Urothelium cell line (cell line): ENCODE measurements at regions not wholly inside any gene's neighbourhood (a gene's known extent, or its start where the extent isn't known, plus 50 kb on each side); places are given as distances from the start of the nearest gene placed in this dataset.
"Not testable (repeated sequence)": the region's sequence is repeated elsewhere in the genome, so short reads cannot be mapped to it uniquely, and the experiment has no call there.

Experiments
- DNase-seq: peaks from one replicate; pipeline ENCODE4 v3.0.0; 2011; ENCODE audit warnings: low spot score, mixed read lengths
- FAIRE-seq: peaks from 2 replicates; lab custom pipeline; 2011; peaks lifted over from hg19 to GRCh38; lab: Jason Lieb, UNC

- DNase-seq (no peak), FAIRE-seq (no peak)
Observed at GRCh38 chr12:124675881-124676713, 108.7 kb upstream of the NCOR2 start.

- no peak for FAIRE-seq
- no peak for DNase-seq
Observed at GRCh38 chr12:124674937-124675336, 107.5 kb upstream of the NCOR2 start.

DNA sequence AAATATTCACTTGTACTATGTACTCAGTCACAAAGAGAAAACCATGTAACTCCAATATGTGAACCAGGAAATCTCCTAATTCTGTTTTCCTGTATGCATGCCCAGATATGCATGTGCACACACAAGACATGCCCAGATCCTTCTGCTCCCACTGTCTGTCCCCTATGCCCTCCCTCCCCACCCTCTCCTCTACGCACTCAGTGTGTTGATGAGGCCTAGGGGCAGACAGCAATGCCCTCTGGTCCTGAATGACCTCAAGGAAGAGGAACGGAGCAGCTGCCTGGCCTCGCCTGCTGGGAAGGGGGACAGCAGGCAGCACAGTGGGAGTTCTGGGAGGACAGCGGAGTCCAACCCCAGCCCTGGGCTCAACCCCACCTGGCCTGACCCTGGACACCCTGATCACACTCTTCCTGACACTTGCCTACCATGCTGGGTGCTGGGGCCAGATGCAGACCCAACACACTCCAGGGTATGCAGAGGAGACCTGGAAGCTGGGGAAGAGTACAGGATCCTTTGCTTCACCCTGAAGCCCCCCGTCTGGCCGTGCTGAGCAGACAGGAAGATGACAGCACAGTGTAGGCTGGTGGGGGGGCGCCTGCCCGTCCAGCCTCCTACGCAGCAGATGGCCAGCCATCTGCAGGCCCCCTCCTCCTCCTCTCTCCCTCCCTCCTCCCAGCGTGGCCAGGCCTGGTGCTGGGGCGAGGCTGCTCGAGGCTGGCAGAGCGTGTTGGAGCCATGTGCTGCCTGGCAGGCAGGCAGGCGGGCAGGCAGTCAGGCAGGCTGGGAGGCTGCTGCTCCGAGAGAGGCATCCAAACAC is 106.6 kb upstream of the NCOR2 start:
- FAIRE-seq (peak; percentile 40), DNase-seq (no peak)

- not testable (repeated sequence) for DNase-seq, FAIRE-seq
Observed at GRCh38 chr12:124669271-124669721, 101.9 kb upstream of the NCOR2 start.

DNA sequence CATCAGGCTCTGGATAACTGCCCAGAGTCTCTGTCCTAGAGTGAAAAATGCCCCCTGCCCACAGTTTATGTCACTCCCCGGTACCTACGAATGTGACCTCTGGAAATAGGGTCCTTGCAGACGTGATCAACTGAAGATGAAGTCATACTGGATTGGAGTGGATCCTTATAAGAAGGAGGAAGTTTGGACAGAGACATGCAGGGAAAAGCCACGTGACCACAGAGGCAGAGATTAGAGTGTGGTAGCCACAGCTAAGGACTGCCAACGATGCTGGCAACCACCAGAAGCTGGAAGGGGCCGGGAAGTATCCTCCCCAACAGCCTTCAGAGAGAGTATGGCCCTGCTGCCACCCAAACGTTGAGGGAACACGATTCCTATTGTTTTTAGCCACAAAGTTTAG is 101.2 kb upstream of the NCOR2 start:
- DNase-seq (no peak), FAIRE-seq (no peak)

GRCh38 chr12:124667506-124668326 is 100.3 kb upstream of the NCOR2 start:
- no peak for DNase-seq
- no peak for FAIRE-seq

DNA sequence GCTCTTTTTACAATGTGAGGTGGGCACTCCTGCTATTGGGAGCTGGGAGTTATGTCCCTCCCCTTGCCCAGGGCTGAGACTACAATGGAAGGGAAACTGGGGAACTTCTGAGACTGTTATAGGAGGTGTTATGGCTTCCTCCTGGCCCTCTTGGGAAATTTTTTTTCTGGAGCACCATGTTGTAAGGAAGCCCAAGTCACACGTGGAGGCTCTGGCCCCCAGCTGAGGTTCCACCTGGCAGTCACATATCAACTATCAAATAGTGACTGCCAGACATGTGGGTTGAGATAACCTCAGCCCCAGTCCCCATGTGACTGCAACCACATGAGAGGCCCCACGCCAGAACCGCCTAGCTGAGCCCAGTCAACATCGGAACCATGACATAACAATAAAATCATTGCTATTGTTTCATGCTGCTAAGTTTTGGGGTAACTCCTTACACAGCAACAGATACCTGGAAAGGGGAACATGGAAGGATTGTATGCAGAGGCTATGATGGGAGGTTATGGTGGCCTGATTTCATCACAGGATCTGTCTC is 99.4 kb upstream of the NCOR2 start:
- FAIRE-seq (no peak), DNase-seq (no peak)

- FAIRE-seq, result no peak
Observed at GRCh38 chr12:124665511-124665910, 98.1 kb upstream of the NCOR2 start.

DNA sequence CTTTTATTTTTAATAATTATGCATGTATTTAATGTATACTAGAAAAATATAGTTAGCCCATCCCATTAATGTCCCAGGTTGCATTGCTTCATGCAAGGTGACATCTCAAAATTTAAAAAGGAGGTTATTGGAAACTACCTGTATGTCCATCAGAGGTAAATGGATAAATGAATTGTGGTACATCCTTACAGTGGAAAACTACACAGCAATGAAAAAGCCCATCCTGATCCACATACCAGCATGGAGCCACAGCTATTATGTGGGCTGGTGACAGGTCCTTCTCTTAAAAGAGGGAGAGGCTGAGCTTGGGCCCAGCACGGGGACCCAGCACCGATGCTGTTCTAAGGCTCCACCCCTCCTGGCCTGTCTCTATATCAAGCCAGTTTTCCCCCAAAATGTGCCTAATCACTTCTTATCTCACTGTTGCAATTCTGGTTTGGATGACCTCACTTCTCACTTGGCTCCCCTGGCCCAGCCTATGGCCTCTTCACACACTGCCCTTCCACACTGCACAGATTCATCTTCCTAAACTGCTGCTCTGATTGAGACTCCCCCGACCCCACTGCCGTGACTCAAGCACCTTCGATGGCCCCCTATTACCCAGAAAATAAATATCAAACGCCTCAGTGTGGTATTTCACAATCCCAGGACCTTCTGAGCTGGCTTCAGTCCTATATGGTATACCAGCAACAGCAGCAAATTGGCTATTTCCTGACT is 97.1 kb upstream of the NCOR2 start:
- DNase-seq (no peak), FAIRE-seq (no peak)

More at GRCh38 chr12:124665511-124665910, 98.1 kb upstream of the NCOR2 start:
- no peak for DNase-seq

GRCh38 chr12:124663771-124664366 is 96.5 kb upstream of the NCOR2 start:
- FAIRE-seq, result no peak
- no peak for DNase-seq

DNA sequence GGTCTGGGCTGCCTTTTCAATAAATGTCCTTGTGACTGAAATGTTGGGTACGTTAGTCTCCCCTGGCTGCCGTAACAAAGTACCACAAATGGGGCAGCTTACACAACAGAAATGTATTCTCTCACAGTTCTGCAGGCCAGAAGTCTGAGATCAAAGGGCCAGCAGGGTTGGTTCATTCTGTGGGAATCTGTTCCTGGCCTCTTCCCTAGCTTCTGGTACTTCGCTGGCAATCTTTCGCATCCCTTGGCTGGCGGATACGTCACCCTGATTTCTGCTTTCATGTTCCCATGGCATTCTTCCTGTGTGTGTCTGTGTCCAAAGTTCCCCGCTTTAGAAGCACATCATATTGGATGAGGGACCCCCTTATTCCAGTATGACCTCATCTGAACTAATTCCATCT is 95.8 kb upstream of the NCOR2 start:
- FAIRE-seq (no peak), DNase-seq (no peak)

GRCh38 chr12:124661341-124661740 is 93.9 kb upstream of the NCOR2 start:
- DNase-seq, result no peak

GRCh38 chr12:124660851-124661250 is 93.4 kb upstream of the NCOR2 start:
- no peak for DNase-seq
- FAIRE-seq, result no peak

More at GRCh38 chr12:124661341-124661740, 93.9 kb upstream of the NCOR2 start:
- no peak for FAIRE-seq

DNA sequence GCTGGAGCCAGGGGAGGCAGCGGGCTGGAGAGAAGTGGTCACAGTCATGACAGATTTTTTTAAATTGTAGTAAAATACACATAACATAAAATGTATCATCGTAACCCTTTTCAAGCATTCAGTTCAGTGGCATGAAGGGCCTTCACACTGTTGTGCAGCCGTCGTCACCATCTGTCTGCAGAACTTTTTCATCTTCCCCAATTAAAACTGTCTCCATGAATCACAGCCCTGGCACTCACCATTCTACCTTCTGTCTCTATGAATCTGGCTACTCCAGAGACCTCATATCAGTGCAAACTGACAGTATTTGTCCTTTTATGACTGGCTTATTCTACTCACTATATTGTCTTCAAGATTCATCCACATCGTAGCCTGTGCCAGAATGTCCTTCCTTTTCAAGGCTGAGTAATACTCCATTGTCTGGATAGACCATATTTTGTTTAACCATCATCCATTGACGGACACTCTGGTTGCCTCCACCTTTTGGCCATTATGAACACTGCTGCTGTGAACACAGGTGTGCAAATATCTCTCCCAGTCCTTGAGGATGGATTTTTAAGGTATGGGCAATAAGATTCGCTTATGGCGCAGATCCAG is 91.5 kb upstream of the NCOR2 start:
- FAIRE-seq (no peak), DNase-seq (no peak)

DNA sequence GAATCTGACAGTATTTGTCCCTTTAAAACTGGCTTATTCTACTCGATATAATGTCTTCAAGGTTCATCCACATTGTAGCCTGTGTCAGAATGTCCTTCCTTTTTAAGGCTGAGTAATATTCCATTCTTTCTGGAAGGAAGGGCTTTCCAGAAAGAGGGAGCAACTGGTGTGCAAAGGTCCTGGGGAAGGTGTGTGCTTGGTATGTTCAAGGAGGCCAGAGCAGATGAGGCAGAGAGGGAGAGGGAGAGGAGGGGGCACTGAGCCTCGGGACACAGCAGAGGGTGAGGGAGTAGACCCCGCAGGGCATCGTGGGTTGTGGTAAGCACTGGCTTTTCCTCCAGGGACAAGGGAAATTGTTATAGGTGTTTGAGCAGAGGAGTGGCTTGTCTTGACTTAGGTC is 90.9 kb upstream of the NCOR2 start:
- DNase-seq (no peak), FAIRE-seq (no peak)

DNA sequence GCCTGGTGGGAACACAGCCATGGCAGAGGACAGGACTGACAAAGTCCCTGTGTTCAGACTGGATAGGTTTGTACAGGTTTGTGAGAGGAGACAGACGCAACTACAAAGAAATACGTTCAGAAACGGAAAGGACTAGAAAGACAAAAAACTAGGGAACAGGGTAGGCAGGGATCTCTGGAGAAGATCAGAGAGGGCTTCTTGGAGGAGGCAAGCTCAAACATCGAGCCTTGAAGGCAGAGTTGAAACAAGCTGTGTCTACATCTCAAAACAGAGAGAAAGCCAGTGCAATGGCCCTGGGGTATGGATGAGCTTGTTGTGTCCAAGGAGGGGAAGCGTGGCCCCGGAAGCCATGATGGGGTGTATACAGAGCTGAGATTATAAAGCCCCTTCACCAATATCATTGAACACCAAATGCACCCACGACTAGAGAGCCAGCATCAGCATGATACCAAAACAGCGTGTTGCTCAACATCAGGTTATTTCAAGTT is 89.6 kb upstream of the NCOR2 start:
- FAIRE-seq (no peak), DNase-seq (no peak)

DNA sequence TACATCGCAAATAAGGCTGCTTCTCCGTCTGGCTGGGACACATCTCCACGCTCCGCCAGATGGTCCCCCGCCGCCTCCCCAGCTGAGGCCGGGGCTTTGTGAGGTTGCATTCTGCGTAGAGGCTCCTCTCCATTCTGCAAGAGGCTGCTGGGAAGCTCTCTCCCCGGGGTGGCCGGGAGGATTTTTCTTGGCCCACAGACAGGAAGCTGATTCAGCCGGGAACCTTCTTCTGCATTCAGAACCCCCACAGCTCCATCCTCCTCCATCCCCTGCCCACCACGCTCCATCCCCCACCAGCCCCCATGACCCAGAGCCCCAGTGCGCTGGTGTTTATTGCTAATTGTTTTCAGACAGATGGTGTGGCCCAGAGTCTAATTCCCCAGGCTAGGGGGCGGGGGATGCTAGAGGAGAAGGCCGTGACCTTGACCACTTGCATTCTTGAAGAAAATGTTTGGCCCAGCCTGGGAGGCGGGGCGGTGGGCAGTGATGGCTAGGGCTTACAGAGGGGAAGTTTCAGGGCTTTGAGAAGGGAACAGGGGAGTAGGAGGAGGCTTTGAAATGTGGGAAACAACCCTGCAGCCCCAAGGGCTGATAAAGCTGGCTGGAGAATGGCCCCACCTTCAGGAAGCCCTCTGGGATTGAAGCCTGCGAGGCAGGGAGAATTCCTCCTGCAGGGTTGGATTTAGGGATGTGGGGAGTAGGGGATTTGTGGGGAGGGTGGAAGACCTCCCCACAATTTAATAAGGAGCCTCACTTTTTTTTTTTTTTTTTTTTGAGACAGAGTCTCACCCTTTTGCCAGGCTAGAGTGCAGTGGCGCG is 88.5 kb upstream of the NCOR2 start:
- DNase-seq, result peak; percentile 80
- peak; percentile 30 for FAIRE-seq

GRCh38 chr12:124655048-124655697 is 87.8 kb upstream of the NCOR2 start:
- FAIRE-seq (no peak), DNase-seq (peak; percentile 57)
